GM13976 (cell line): ENCODE measurements at regions not wholly inside any gene's neighbourhood (a gene's known extent, or its start where the extent isn't known, plus 50 kb on each side); places are given as distances from the start of the nearest gene placed in this dataset.

Source experiments
- DNase-seq: peaks from one replicate; pipeline ENCODE4 v3.0.0; 2012; ENCODE audit warnings: low spot score
- CTCF ChIP-seq: IDR thresholded peaks from 2 replicates; pipeline ENCODE4 v1.5.1; 2012; ENCODE audit warnings: borderline replicate concordance, mild to moderate bottlenecking; ENCODE audit not compliant: insufficient read depth; ENCODE audit errors: extremely low read depth, missing control alignments, control extremely low read depth
- in situ Hi-C: fragments of 300-500 bp; cut with MboI; formaldehyde crosslinking; loops from one replicate; pipeline ENCODE4 v1.12.0; 2022; ENCODE audit warnings: low sequenced_read_pairs, mixed read lengths, inconsistent platforms; ENCODE audit not compliant: unreplicated experiment

- TF ChIP-seq CTCF, result no peak
- in situ Hi-C loops, result no loop called here
- DNase-seq, result no peak
These were observed 110.5 kb upstream of the AGAP1 start for GRCh38 chr2:235383272-235383843.

- in situ Hi-C loops, result no loop called here
- no peak for TF ChIP-seq CTCF
- no peak for DNase-seq
These were observed 109.2 kb upstream of the AGAP1 start for GRCh38 chr2:235384624-235385023.

- in situ Hi-C loops, result no loop called here
- TF ChIP-seq CTCF, result no peak
- no peak for DNase-seq
These were observed 104.2 kb upstream of the AGAP1 start for GRCh38 chr2:235389626-235390025.

- DNase-seq, result no peak
- TF ChIP-seq CTCF, result no peak
- in situ Hi-C loops, result no loop called here
These were observed 103.6 kb upstream of the AGAP1 start for GRCh38 chr2:235390108-235390815.

GRCh38 chr2:235390816-235391194 is 103.0 kb upstream of the AGAP1 start:
- in situ Hi-C loops, result no loop called here
- DNase-seq, result no peak

GRCh38 chr2:235391921-235392615 is 101.8 kb upstream of the AGAP1 start:
- TF ChIP-seq CTCF, result no peak
- in situ Hi-C loops, result no loop called here
- no peak for DNase-seq

More at GRCh38 chr2:235390816-235391194, 103.0 kb upstream of the AGAP1 start:
- no peak for TF ChIP-seq CTCF
